ENCODE measurements at regions not wholly inside any gene's neighbourhood (a gene's known extent, or its start where the extent isn't known, plus 50 kb on each side); places are given as distances from the start of the nearest gene placed in this dataset.

- DNase-seq, result no peak
These were observed 335.4 kb upstream of the MGMT start for GRCh38 chr10:129131457-129132132.

GRCh38 chr10:129133856-129134255 lies 333.2 kb upstream of the MGMT start:
- no peak for DNase-seq

- no peak for DNase-seq
These were observed 332.7 kb upstream of the MGMT start for GRCh38 chr10:129134371-129134770.

GRCh38 chr10:129135624-129136023 lies 331.4 kb upstream of the MGMT start:
- no peak for DNase-seq

GRCh38 chr10:129136074-129136473 lies 331.0 kb upstream of the MGMT start:
- no peak for DNase-seq

GRCh38 chr10:129136951-129137350 lies 330.1 kb upstream of the MGMT start:
- DNase-seq, result no peak

- DNase-seq, result peak in 1 of 5 experiments; percentile 10
These were observed 325.8 kb upstream of the MGMT start for GRCh38 chr10:129140921-129141885.

- DNase-seq, result no peak
These were observed 315.8 kb upstream of the MGMT start for GRCh38 chr10:129151281-129151680.

GRCh38 chr10:129156406-129156805 lies 310.6 kb upstream of the MGMT start:
- DNase-seq, result no peak

- no peak for DNase-seq
These were observed 309.9 kb upstream of the MGMT start for GRCh38 chr10:129157185-129157584.

GRCh38 chr10:129161150-129161549 lies 305.9 kb upstream of the MGMT start:
- DNase-seq, result peak in 1 of 5 experiments; percentile 34

- no peak for DNase-seq
These were observed 303.5 kb upstream of the MGMT start for GRCh38 chr10:129163531-129163930.

GRCh38 chr10:129165076-129165720 lies 301.8 kb upstream of the MGMT start:
- DNase-seq, result no peak

- no peak for DNase-seq
These were observed 301.3 kb upstream of the MGMT start for GRCh38 chr10:129165770-129166169.

GRCh38 chr10:129168660-129169059 lies 298.4 kb upstream of the MGMT start:
- no peak for DNase-seq

- no peak for DNase-seq
These were observed 297.9 kb upstream of the MGMT start for GRCh38 chr10:129169115-129169514.

GRCh38 chr10:129170812-129171211 lies 296.2 kb upstream of the MGMT start:
- DNase-seq, result peak in 1 of 5 experiments; percentile 16

- DNase-seq, result no peak
These were observed 295.2 kb upstream of the MGMT start for GRCh38 chr10:129171812-129172211.

- DNase-seq, result no peak
These were observed 292.6 kb upstream of the MGMT start for GRCh38 chr10:129174232-129175014.

- DNase-seq, result no peak
These were observed 287.6 kb upstream of the MGMT start for GRCh38 chr10:129179245-129179971.

GRCh38 chr10:129179972-129180678 lies 286.9 kb upstream of the MGMT start:
- no peak for DNase-seq
